ENCODE measurements at regions not wholly inside any gene's neighbourhood (a gene's known extent, or its start where the extent isn't known, plus 50 kb on each side); places are given as distances from the start of the nearest gene placed in this dataset.

- TF ChIP-seq FOS (IDR thresholded peaks at IDR 0.05; ENCODE audit: borderline replicate concordance, insufficient read depth, low read length) (no peak), GATA2 (IDR thresholded peaks at IDR 0.05; ENCODE audit: insufficient read depth, insufficient read length, low read depth, low read length) (no peak)
- no peak for FAIRE-seq
- no peak for DNase-seq (ENCODE audit: low read depth, low spot score)
- Histone ChIP-seq H3K4me2 (ENCODE audit: insufficient read depth, low read length) (no peak overlapping the region), H3K4me3 (replicated peaks in 1 of 3; ENCODE audit: insufficient read depth in 1 of 3, low read depth in 1 of 3, low read length in 3 of 3) (no peak overlapping the region), H3K9ac (replicated peaks; ENCODE audit: extremely low read depth, insufficient read depth, low read length) (no peak overlapping the region), H3K27ac (ENCODE audit: insufficient read depth, low read depth, low read length) (no peak overlapping the region), H2AFZ (ENCODE audit: low read depth, low read length) (no peak overlapping the region), H3K9me3 (replicated peaks; ENCODE audit: control insufficient read depth, insufficient read depth, low read length) (peaks cover 2% of the 10 kb centered on the region), H3K9me1 (replicated peaks; ENCODE audit: control insufficient read depth, extremely low read depth, insufficient read depth, low read length) (no peaks in the 10 kb centered on the region), H3K79me2 (ENCODE audit: control insufficient read depth, insufficient read depth, low read length) (no peaks in the 10 kb centered on the region), H3K4me1 (ENCODE audit: control insufficient read depth, extremely low read depth, insufficient read depth, low read length) (no peaks in the 10 kb centered on the region), H3K27me3 (ENCODE audit: control insufficient read depth in 2 of 2, insufficient read depth in 2 of 2, low read length in 2 of 2) (no peaks in the 10 kb centered on the region), H3K36me3 (ENCODE audit: control insufficient read depth in 2 of 2, extremely low read depth in 1 of 2, insufficient read depth in 2 of 2, low read length in 2 of 2) (no peaks in the 10 kb centered on the region), H4K20me1 (replicated peaks; ENCODE audit: control insufficient read depth, extremely low read depth, insufficient read depth, low read length) (no peaks in the 10 kb centered on the region)
- POLR2A ChIA-PET: no interaction called here
- dilution Hi-C loops (cut with MboI; ENCODE audit: extremely low pct_ligation_motif_present, low sequenced_read_pairs): no loop called here
- no TSS peak for BruUV-seq (replicated peaks)
- intact Hi-C loops (cut with micrococcal nuclease): no loop called here
- CTCF ChIA-PET: no interaction called here
These were observed 1508.3 kb upstream of the PRR20A start for GRCh38 chr13:55632402-55632801.

DNA sequence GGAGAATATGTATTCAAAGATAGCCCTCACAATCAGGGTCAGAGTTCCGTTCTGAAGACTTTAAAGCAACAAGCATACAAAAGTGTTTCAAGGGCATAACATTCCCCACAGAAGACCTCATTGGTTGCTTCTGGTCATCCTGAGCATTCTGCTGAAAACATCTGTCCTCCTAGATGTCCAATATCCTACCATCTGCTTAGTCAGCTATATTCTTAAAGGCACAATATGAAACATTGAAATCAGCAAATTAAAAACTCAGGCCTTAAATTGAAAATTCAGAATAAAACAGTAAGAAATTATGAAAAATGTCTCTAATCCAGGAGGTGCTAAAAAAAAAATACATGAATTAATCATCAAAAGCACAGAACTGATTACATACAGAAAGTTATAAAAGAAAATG is 1491.2 kb upstream of the PRR20A start:
- ChIA-PET CTCF (no interaction called here), POLR2A (no interaction called here)
- H3K27ac ChIP-seq (ENCODE audit: insufficient read depth, low read depth, low read length): no peak overlapping the region
- H2AFZ ChIP-seq (ENCODE audit: low read depth, low read length): no peak overlapping the region
- no peaks in the 10 kb centered on the region for H3K4me1 ChIP-seq (ENCODE audit: control insufficient read depth, extremely low read depth, insufficient read depth, low read length)
- H3K4me2 ChIP-seq (ENCODE audit: insufficient read depth, low read length): no peak overlapping the region
- no peaks in the 10 kb centered on the region for H3K27me3 ChIP-seq (ENCODE audit: control insufficient read depth in 2 of 2, insufficient read depth in 2 of 2, low read length in 2 of 2)
- no peaks in the 10 kb centered on the region for H3K9me1 ChIP-seq (replicated peaks; ENCODE audit: control insufficient read depth, extremely low read depth, insufficient read depth, low read length)
- no peaks in the 10 kb centered on the region for H4K20me1 ChIP-seq (replicated peaks; ENCODE audit: control insufficient read depth, extremely low read depth, insufficient read depth, low read length)
- dilution Hi-C loops (cut with MboI; ENCODE audit: extremely low pct_ligation_motif_present, low sequenced_read_pairs): no loop called here
- H3K9me3 ChIP-seq (replicated peaks; ENCODE audit: control insufficient read depth, insufficient read depth, low read length): no peaks in the 10 kb centered on the region
- FAIRE-seq: no peak
- H3K4me3 ChIP-seq (replicated peaks in 1 of 3; ENCODE audit: insufficient read depth in 1 of 3, low read depth in 1 of 3, low read length in 3 of 3): no peak overlapping the region
- H3K9ac ChIP-seq (replicated peaks; ENCODE audit: extremely low read depth, insufficient read depth, low read length): no peak overlapping the region
- no peak for DNase-seq (ENCODE audit: low read depth, low spot score)
- no TSS peak for BruUV-seq (replicated peaks)
- intact Hi-C loops (cut with micrococcal nuclease): no loop called here
- TF ChIP-seq MAX (IDR thresholded peaks at IDR 0.05; ENCODE audit: insufficient read depth, insufficient read length) (no peak), EZH2 (IDR thresholded peaks at IDR 0.05; ENCODE audit: borderline replicate concordance, low read depth, low read length, severe bottlenecking) (no peak), POLR2A (IDR thresholded peaks at IDR 0.05; ENCODE audit: low read depth, low read length) (no peak), FOS (IDR thresholded peaks at IDR 0.05; ENCODE audit: borderline replicate concordance, insufficient read depth, low read length) (no peak), POLR2AphosphoS5 (IDR thresholded peaks at IDR 0.05; ENCODE audit: insufficient read depth, low read depth, low read length) (no peak), JUN (IDR thresholded peaks at IDR 0.05; ENCODE audit: borderline replicate concordance, insufficient read depth, insufficient read length, low read depth) (no peak), GATA2 (IDR thresholded peaks at IDR 0.05; ENCODE audit: insufficient read depth, insufficient read length, low read depth, low read length) (no peak), MYC (IDR thresholded peaks at IDR 0.05; ENCODE audit: low read depth, low read length) (no peak)
- TF ChIP-seq, protein P1, sequence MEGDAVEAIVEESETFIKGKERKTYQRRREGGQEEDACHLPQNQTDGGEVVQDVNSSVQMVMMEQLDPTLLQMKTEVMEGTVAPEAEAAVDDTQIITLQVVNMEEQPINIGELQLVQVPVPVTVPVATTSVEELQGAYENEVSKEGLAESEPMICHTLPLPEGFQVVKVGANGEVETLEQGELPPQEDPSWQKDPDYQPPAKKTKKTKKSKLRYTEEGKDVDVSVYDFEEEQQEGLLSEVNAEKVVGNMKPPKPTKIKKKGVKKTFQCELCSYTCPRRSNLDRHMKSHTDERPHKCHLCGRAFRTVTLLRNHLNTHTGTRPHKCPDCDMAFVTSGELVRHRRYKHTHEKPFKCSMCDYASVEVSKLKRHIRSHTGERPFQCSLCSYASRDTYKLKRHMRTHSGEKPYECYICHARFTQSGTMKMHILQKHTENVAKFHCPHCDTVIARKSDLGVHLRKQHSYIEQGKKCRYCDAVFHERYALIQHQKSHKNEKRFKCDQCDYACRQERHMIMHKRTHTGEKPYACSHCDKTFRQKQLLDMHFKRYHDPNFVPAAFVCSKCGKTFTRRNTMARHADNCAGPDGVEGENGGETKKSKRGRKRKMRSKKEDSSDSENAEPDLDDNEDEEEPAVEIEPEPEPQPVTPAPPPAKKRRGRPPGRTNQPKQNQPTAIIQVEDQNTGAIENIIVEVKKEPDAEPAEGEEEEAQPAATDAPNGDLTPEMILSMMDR (IDR thresholded peaks at IDR 0.05; ENCODE audit: extremely low read depth in 1 of 2, insufficient read depth in 1 of 2, low read depth in 1 of 2, low read length in 2 of 2): no peak
- no peaks in the 10 kb centered on the region for H3K79me2 ChIP-seq (ENCODE audit: control insufficient read depth, insufficient read depth, low read length)
- no peaks in the 10 kb centered on the region for H3K36me3 ChIP-seq (ENCODE audit: control insufficient read depth in 2 of 2, extremely low read depth in 1 of 2, insufficient read depth in 2 of 2, low read length in 2 of 2)
